Right renal cortex interstitium (tissue), 3 donors: ENCODE measurements at regions not wholly inside any gene's neighbourhood (a gene's known extent, or its start where the extent isn't known, plus 50 kb on each side); places are given as distances from the start of the nearest gene placed in this dataset.
"Not testable (repeated sequence)": the region's sequence is repeated elsewhere in the genome, so short reads cannot be mapped to it uniquely, and the experiment has no call there.

ENCODE experiments used
- DNase-seq, 3 donors: peaks; one replicate each; pipeline ENCODE4 v3.0.0-alpha.2; 2013; ENCODE audit warnings: low read depth in 3 of 3, low spot score in 2 of 3

GRCh38 chr2:58425368-58425767, 184.2 kb upstream of the FANCL start:
- DNase-seq, result no peak

GRCh38 chr2:58419983-58420382, 178.9 kb upstream of the FANCL start:
- DNase-seq, result no peak

- DNase-seq, result no peak
Observed at GRCh38 chr2:58416696-58417095, 175.6 kb upstream of the FANCL start.

GRCh38 chr2:58414506-58414905, 173.4 kb upstream of the FANCL start:
- no peak for DNase-seq

GRCh38 chr2:58410549-58410948, 169.4 kb upstream of the FANCL start:
- DNase-seq, result no peak

- DNase-seq, result no peak
Observed at GRCh38 chr2:58407487-58407886, 166.4 kb upstream of the FANCL start.

- no peak for DNase-seq
Observed at GRCh38 chr2:58405341-58405740, 164.2 kb upstream of the FANCL start.

- no peak for DNase-seq
Observed at GRCh38 chr2:58401936-58402335, 160.8 kb upstream of the FANCL start.

- no peak for DNase-seq
Observed at GRCh38 chr2:58398406-58398805, 157.3 kb upstream of the FANCL start.

- no peak for DNase-seq
Observed at GRCh38 chr2:58387701-58388100, 146.6 kb upstream of the FANCL start.

- DNase-seq, result not testable (repeated sequence)
Observed at GRCh38 chr2:58386904-58387303, 145.8 kb upstream of the FANCL start.

GRCh38 chr2:58378152-58378551, 137.0 kb upstream of the FANCL start:
- DNase-seq, result no peak

GRCh38 chr2:58377181-58377580, 136.1 kb upstream of the FANCL start:
- no peak for DNase-seq

GRCh38 chr2:58376592-58376991, 135.5 kb upstream of the FANCL start:
- no peak for DNase-seq

- DNase-seq, result no peak
Observed at GRCh38 chr2:58369594-58369993, 128.5 kb upstream of the FANCL start.

GRCh38 chr2:58364098-58364497, 123.0 kb upstream of the FANCL start:
- DNase-seq, result no peak

- no peak for DNase-seq
Observed at GRCh38 chr2:58358026-58358425, 116.9 kb upstream of the FANCL start.

GRCh38 chr2:58357521-58357920, 116.4 kb upstream of the FANCL start:
- no peak for DNase-seq

GRCh38 chr2:58354230-58354629, 113.1 kb upstream of the FANCL start:
- no peak for DNase-seq

- no peak for DNase-seq
Observed at GRCh38 chr2:58350484-58350883, 109.4 kb upstream of the FANCL start.

GRCh38 chr2:58347810-58348209, 106.7 kb upstream of the FANCL start:
- no peak for DNase-seq

- no peak for DNase-seq
Observed at GRCh38 chr2:58341047-58341446, 99.9 kb upstream of the FANCL start.

GRCh38 chr2:58339548-58340243, 98.6 kb upstream of the FANCL start:
- DNase-seq, result no peak
